SW480 (cell line): ENCODE measurements at regions not wholly inside any gene's neighbourhood (a gene's known extent, or its start where the extent isn't known, plus 50 kb on each side); places are given as distances from the start of the nearest gene placed in this dataset.
"Not testable (repeated sequence)": the region's sequence is repeated elsewhere in the genome, so short reads cannot be mapped to it uniquely, and the experiment has no call there.

Source experiments
- DNase-seq: peaks from one replicate; pipeline ENCODE4 v3.0.0-alpha.2; 2016; ENCODE audit warnings: low spot score

GRCh38 chr9:102941868-102942267 is 53.3 kb upstream of the CYLC2 start:
- DNase-seq, result no peak

GRCh38 chr9:102922526-102922925 is 72.6 kb upstream of the CYLC2 start:
- no peak for DNase-seq

GRCh38 chr9:102911185-102911584 is 83.9 kb upstream of the CYLC2 start:
- DNase-seq, result no peak

DNA sequence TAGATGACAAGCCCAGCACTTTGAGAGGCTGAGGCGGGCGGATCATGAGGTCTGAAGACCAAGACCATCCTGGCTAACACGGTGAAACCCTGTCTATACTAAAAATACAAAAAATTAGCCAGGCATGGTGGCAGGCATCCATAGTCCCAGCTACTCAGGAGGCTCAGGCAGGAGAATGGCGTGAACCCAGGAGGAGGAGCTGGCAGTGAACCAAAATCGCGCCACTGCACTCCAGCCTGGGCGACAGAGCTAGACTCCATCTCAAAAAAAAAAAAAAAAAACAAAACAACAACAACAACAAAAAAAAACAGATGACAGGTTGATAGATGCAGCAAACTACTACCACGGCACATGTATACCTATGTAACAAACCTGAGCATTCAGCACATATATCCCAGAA is 89.3 kb upstream of the CYLC2 start:
- DNase-seq, result not testable (repeated sequence)

DNA sequence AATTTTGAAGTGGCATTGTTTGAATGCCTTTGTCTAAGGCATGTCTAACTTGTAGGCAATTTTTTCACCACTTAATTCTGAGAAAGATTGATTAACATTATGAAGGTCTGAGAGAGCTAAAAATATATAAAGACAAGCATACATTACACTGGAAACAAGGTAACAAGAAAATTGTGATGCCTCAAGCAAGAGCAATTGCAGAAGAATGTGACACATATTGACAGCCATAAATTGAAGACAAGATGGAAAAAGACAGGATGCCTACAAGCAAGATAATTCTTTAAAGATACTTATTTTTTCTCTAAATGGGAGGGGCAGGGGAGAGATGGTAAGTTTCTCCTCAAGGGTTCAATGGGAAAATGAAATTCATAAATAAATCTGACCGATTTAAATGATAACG is 103.1 kb upstream of the CYLC2 start:
- DNase-seq, result no peak

DNA sequence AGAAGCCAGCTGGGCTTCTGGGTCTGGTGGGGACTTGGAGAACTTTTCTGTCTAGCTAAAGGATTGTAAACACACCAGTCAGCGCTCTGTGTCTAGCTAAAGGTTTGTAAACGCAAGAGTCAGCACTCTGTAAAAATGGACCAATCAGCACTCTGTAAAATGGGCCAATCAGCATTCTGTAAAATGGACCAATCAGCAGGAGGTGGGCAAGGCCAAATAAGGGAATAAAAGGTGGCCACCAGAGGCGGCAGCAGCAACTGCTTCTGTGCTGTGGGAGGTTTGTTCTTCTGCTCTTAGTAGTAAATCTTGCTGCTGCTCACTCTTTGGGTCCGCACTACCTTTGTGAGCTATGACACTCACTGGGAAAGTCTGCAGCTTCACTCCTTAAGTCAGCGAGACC is 106.4 kb upstream of the CYLC2 start:
- not testable (repeated sequence) for DNase-seq

DNA sequence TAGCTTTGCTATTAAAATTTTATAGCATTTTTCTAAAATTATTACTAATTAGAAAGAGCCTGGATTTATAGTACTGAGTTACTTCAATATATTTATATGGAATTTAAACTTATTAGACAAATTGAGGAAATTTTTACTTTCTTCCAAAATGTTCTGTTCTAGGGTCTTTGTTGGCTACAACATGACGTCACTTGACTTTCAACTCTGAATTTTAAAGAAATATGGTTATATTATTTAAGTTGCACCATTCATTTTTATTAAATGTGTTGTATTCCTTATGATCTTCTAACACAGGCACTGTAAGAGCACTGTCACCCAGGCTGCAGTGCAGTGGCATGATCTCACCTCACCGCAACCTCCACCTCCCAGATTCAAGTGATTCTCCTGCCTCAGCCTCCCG is 119.4 kb upstream of the CYLC2 start:
- no peak for DNase-seq

DNA sequence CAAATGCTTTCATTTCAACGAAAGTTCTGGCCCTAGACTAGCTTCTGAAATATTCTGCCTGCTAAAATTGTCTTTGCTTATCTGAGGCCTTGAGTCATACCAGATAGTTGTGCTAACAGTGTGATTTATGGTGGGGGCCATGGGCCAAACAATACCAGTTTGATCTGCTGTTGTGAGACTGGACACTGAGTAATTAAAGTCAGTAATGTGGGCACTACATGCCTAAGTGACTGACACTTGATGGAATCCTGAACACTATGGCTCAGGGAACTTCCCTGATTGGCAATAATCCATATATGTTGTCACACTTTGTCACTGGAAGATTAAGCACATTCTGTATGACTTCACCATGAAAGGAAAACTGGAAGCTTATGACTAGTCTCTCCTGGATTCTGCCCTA is 127.6 kb upstream of the CYLC2 start:
- DNase-seq, result no peak

- DNase-seq, result no peak
Observed at GRCh38 chr9:102862478-102862877, 132.7 kb upstream of the CYLC2 start.

GRCh38 chr9:102855641-102856040 is 139.5 kb upstream of the CYLC2 start:
- no peak for DNase-seq

- DNase-seq, result no peak
Observed at GRCh38 chr9:102845827-102846371, 149.2 kb upstream of the CYLC2 start.

- no peak for DNase-seq
Observed at GRCh38 chr9:102844716-102845115, 150.4 kb upstream of the CYLC2 start.

DNA sequence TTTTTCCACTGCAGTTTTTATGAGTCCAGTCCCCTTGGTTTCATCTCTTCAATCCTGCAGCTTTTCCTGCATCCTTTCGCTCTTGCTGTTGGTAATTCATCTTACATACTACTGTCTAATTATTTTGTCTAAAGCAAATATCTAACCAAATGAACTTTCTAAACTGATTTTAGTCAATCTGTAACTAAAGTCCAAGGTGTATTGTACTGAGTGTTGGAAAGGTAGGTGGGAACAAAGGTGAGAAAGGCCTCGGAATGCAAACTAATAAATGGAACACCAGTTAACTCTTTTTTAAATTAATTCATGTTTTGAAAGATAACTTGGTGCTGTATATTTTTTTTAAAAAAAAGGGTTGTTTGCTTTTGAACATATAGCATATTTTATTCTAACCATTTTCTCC is 152.7 kb upstream of the CYLC2 start:
- no peak for DNase-seq

DNA sequence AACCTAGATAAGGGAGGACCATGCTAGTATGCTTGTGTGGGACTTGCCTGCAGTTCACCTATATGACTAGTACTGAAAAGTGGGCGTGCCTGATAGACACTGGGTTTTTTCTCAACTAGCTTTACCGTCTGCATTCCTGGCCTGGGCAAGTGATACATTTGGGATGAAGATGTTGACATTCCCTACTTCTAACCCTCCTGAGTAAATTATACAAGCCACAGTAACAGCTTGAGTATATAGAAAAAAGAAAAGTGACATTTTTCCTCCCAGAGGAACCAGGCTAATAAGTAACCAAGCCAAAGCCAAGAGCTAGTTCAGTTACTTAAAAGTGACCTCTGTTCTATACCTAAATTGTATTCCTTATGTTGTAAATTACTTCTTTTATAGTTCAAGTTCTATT is 153.8 kb upstream of the CYLC2 start:
- no peak for DNase-seq

DNA sequence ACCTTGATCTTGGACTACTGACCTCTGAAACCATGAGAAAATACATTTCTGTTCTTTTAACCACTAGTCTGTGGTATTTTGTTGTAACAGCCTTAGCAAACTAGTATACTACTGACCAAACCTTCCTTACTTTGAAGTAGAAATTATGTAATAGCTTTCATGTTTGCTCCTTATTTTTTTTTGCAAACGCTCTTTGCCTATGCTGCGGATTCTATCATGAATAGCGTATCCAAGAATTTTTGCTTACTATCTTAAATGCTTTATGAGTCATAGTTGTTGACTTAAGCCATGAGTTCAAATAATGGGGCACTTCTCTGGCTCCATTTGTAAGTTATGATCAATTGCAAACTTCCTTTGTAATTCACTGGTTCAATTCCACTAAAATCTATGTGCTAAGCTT is 154.8 kb upstream of the CYLC2 start:
- no peak for DNase-seq

DNA sequence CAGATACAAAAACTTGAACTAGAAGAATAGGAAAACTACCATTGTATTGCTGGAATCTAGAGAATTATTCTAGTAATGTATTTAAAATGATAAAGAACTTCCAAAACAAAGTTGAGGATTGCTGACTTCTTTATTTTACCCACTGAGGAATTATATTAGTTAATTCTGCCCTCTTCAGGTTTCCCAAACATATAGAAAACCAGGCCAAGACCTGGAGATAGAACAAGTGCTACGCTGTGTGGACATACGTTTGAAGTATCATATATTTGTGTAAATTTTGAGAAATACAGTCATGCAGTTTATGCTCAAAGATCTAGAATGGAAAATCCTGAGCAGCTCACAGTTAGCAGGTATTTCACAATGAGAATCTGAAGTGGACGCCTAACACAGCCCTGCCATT is 162.3 kb upstream of the CYLC2 start:
- no peak for DNase-seq

GRCh38 chr9:102796244-102796643 is 198.9 kb upstream of the CYLC2 start:
- no peak for DNase-seq

- no peak for DNase-seq
Observed at GRCh38 chr9:102795532-102795931, 199.6 kb upstream of the CYLC2 start.

- DNase-seq, result no peak
Observed at GRCh38 chr9:102779356-102779755, 215.8 kb upstream of the CYLC2 start.

- DNase-seq, result no peak
Observed at GRCh38 chr9:102778746-102779145, 216.4 kb upstream of the CYLC2 start.

GRCh38 chr9:102770704-102771103 is 224.4 kb upstream of the CYLC2 start:
- no peak for DNase-seq

DNA sequence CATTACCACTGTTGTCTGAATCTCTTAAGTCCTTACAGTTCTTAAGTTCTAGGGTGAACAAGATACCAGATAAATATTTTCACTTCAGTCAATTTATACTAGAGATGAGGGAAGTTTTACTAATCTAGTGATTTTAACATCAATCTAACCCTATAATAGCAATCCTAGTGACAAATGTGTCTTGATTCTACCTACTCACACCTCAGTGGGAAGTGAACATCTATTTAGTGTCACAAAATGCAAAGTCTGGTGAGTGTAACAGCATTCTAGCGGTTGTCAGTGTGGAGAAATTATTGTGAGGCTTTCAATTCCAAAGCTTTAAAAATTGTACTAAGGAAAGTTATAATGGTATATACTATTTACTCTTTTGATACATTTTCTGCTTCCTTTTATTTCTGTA is 225.8 kb upstream of the CYLC2 start:
- no peak for DNase-seq

DNA sequence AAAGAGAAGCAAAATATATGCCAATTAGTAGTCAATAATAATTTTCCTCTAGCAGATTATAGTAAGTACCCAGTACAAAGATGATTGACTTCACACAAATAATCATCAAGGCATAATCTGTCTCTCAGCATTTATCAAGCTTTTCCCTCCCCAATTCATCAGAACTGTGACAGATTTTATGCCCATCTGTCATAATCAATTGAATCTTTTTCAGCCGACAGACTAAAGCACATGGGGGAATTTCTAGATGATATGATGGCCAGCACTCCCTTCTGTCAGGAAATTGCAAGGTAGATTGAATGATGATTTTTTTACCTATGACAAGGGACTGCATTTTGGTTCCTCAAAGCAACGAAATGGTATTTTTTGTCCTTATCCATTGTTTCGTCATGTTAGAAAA is 227.1 kb upstream of the CYLC2 start:
- DNase-seq, result no peak

GRCh38 chr9:102767076-102767475 is 228.1 kb upstream of the CYLC2 start:
- no peak for DNase-seq

DNA sequence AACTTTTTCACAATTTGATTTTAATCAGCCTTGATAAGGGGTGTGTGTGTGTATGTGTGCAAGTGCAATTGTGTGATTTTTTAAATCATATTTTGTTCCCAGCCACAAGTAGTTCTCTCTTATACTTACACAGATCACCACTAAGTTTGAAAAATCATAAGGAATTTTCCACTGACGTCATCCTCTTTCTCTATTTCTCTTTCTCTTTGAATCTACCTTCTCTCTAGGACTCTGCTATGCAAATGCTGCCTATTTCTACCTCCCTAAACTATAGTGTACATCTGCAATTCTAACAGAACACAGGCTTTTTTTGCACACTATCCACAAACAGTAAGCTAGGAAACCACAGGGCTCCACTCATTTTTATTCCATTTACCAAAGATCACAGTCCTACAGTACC is 254.6 kb upstream of the CYLC2 start:
- DNase-seq, result no peak
